GM18861 (cell line): ENCODE measurements at regions not wholly inside any gene's neighbourhood (a gene's known extent, or its start where the extent isn't known, plus 50 kb on each side); places are given as distances from the start of the nearest gene placed in this dataset.

Experiments
- ATAC-seq: cut with Tn5 transposase; IDR thresholded peaks from one replicate; pipeline ENCODE4 v1.9.1; 2021; ENCODE audit not compliant: unreplicated experiment

- ATAC-seq = no peak
These were observed 679.4 kb downstream of the PDHA2 start for GRCh38 chr4:96519291-96519690.

GRCh38 chr4:96521046-96521536 is 681.2 kb downstream of the PDHA2 start:
- no peak for ATAC-seq

GRCh38 chr4:96523611-96524010 is 683.7 kb downstream of the PDHA2 start:
- no peak for ATAC-seq

GRCh38 chr4:96524311-96524875 is 684.5 kb downstream of the PDHA2 start:
- ATAC-seq = no peak

GRCh38 chr4:96525898-96526297 is 686.0 kb downstream of the PDHA2 start:
- ATAC-seq = no peak

- no peak for ATAC-seq
These were observed 686.7 kb downstream of the PDHA2 start for GRCh38 chr4:96526625-96527024.

GRCh38 chr4:96531836-96532235 is 691.9 kb downstream of the PDHA2 start:
- ATAC-seq = no peak

- no peak for ATAC-seq
These were observed 703.5 kb downstream of the PDHA2 start for GRCh38 chr4:96543346-96543745.

GRCh38 chr4:96558466-96558865 is 718.6 kb downstream of the PDHA2 start:
- ATAC-seq = no peak

- ATAC-seq = no peak
These were observed 726.9 kb downstream of the PDHA2 start for GRCh38 chr4:96566755-96567154.

GRCh38 chr4:96585304-96585703 is 745.4 kb downstream of the PDHA2 start:
- no peak for ATAC-seq

GRCh38 chr4:96593422-96593821 is 753.5 kb downstream of the PDHA2 start:
- ATAC-seq = no peak

GRCh38 chr4:96598465-96598864 is 758.6 kb downstream of the PDHA2 start:
- ATAC-seq = no peak

- ATAC-seq = no peak
These were observed 759.9 kb downstream of the PDHA2 start for GRCh38 chr4:96599752-96600151.

- no peak for ATAC-seq
These were observed 762.8 kb downstream of the PDHA2 start for GRCh38 chr4:96602661-96603060.

- ATAC-seq = no peak
These were observed 763.7 kb downstream of the PDHA2 start for GRCh38 chr4:96603641-96604040.

- ATAC-seq = no peak
These were observed 766.6 kb downstream of the PDHA2 start for GRCh38 chr4:96606451-96606850.

- ATAC-seq = no peak
These were observed 786.1 kb downstream of the PDHA2 start for GRCh38 chr4:96626023-96626422.

GRCh38 chr4:96630839-96631238 is 790.9 kb downstream of the PDHA2 start:
- no peak for ATAC-seq

- no peak for ATAC-seq
These were observed 798.1 kb downstream of the PDHA2 start for GRCh38 chr4:96637971-96638412.

GRCh38 chr4:96639932-96640331 is 800.0 kb downstream of the PDHA2 start:
- no peak for ATAC-seq

- ATAC-seq = no peak
These were observed 802.6 kb downstream of the PDHA2 start for GRCh38 chr4:96642490-96642889.

GRCh38 chr4:96646146-96646545 is 806.3 kb downstream of the PDHA2 start:
- ATAC-seq = no peak
